GM18502 (cell line): ENCODE measurements at regions not wholly inside any gene's neighbourhood (a gene's known extent, or its start where the extent isn't known, plus 50 kb on each side); places are given as distances from the start of the nearest gene placed in this dataset.

Source experiments
- ATAC-seq: cut with Tn5 transposase; IDR thresholded peaks from one replicate; pipeline ENCODE4 v1.9.1; 2021; ENCODE audit warnings: mild to moderate bottlenecking; ENCODE audit not compliant: unreplicated experiment, poor library complexity

- ATAC-seq = no peak
Observed at GRCh38 chr13:83958531-83958930, 76.3 kb upstream of the SLITRK1 start.

- ATAC-seq = no peak
Observed at GRCh38 chr13:83955011-83955410, 72.7 kb upstream of the SLITRK1 start.

GRCh38 chr13:83953916-83954315 is 71.6 kb upstream of the SLITRK1 start:
- ATAC-seq = no peak

GRCh38 chr13:83950293-83950692 is 68.0 kb upstream of the SLITRK1 start:
- ATAC-seq = no peak

GRCh38 chr13:83943530-83944279 is 61.4 kb upstream of the SLITRK1 start:
- no peak for ATAC-seq

GRCh38 chr13:83941701-83942335 is 59.5 kb upstream of the SLITRK1 start:
- no peak for ATAC-seq

- no peak for ATAC-seq
Observed at GRCh38 chr13:83940742-83941141, 58.5 kb upstream of the SLITRK1 start.

- ATAC-seq = no peak
Observed at GRCh38 chr13:83937579-83937978, 55.3 kb upstream of the SLITRK1 start.

- no peak for ATAC-seq
Observed at GRCh38 chr13:83935566-83935965, 53.3 kb upstream of the SLITRK1 start.
